ENCODE measurements at regions not wholly inside any gene's neighbourhood (a gene's known extent, or its start where the extent isn't known, plus 50 kb on each side); places are given as distances from the start of the nearest gene placed in this dataset.

DNA sequence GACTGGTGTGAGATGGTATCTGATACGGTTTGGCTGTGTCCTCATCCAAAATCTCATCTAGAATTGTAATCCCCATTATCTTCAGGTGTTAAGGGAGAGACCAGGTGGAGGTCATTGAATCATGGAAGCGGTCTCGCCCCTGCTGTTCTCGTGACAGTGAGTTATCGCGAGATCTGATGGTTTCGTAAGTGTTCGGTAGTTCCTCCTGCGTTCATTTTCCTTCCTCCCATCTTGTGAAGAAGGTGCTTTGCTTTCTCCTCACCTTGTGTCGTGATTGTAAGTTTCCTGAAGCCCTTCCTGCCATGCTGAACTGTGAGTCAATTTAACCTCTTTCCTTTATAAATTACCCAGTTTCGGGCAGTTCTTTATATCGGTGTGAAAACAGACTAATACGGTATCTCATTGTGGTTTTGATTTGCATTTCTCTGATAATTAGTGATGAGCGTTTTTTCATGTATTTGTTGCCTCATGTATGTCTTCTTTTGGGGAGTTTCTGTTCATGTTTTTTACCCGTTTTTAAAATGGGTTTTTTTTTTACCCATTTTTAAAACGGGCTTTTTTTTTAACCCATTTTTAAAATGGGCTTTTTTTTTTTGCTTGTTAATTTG is 102.8 kb upstream of the SLC10A2 start:
- in situ Hi-C loops (cut with HindIII; ENCODE audit: low sequenced_read_pairs), result no loop called here
- DNase-seq (ENCODE audit: low read depth, low spot score), result no peak
- H3K4me3 ChIP-seq (ENCODE audit: low read depth, low read length), result no peak overlapping the region
- no peak for TF ChIP-seq CTCF (IDR thresholded peaks at IDR 0.05; ENCODE audit: low read depth, low read length)

DNA sequence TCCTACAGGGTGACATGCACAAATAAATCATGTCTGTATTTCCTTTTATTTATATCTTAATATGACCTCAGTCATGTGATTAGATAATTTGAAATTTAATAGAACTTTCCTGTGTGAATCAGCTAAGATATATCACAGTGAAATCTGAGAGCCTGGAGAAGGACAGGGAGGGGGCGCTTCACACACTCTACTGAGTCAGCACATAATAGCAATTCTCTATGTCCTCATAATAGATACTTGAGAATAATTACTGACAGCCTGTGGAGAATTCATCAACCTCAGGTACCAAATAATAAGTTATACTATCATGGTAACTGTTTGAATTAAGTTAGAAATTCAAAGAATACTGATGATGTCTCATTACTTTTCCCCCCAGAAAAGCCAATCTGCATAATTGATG is 98.0 kb upstream of the SLC10A2 start:
- in situ Hi-C loops (cut with HindIII; ENCODE audit: low sequenced_read_pairs), result no loop called here
- no peak for DNase-seq (ENCODE audit: low read depth, low spot score)
- TF ChIP-seq CTCF (IDR thresholded peaks at IDR 0.05; ENCODE audit: low read depth, low read length), result no peak
- no peak overlapping the region for H3K4me3 ChIP-seq (ENCODE audit: low read depth, low read length)

GRCh38 chr13:103161476-103161875 is 95.3 kb upstream of the SLC10A2 start:
- no peak for DNase-seq (ENCODE audit: low read depth, low spot score)
- H3K4me3 ChIP-seq (ENCODE audit: low read depth, low read length), result no peak overlapping the region
- no peak for TF ChIP-seq CTCF (IDR thresholded peaks at IDR 0.05; ENCODE audit: low read depth, low read length)
- in situ Hi-C loops (cut with HindIII; ENCODE audit: low sequenced_read_pairs), result no loop called here

- no peak for DNase-seq (ENCODE audit: low read depth, low spot score)
- in situ Hi-C loops (cut with HindIII; ENCODE audit: low sequenced_read_pairs), result no loop called here
- no peak overlapping the region for H3K4me3 ChIP-seq (ENCODE audit: low read depth, low read length)
- no peak for TF ChIP-seq CTCF (IDR thresholded peaks at IDR 0.05; ENCODE audit: low read depth, low read length)
Measured at GRCh38 chr13:103157434-103158145, 91.4 kb upstream of the SLC10A2 start.

GRCh38 chr13:103157016-103157415 is 90.8 kb upstream of the SLC10A2 start:
- DNase-seq (ENCODE audit: low read depth, low spot score), result no peak
- TF ChIP-seq CTCF (IDR thresholded peaks at IDR 0.05; ENCODE audit: low read depth, low read length), result no peak
- in situ Hi-C loops (cut with HindIII; ENCODE audit: low sequenced_read_pairs), result no loop called here
- no peak overlapping the region for H3K4me3 ChIP-seq (ENCODE audit: low read depth, low read length)

GRCh38 chr13:103156346-103156998 is 90.3 kb upstream of the SLC10A2 start:
- no peak for TF ChIP-seq CTCF (IDR thresholded peaks at IDR 0.05; ENCODE audit: low read depth, low read length)
- in situ Hi-C loops (cut with HindIII; ENCODE audit: low sequenced_read_pairs), result no loop called here
- no peak overlapping the region for H3K4me3 ChIP-seq (ENCODE audit: low read depth, low read length)
- DNase-seq (ENCODE audit: low read depth, low spot score), result no peak

All from astrocyte of the spinal cord (primary cell).